H9 (cell line): ENCODE measurements at regions not wholly inside any gene's neighbourhood (a gene's known extent, or its start where the extent isn't known, plus 50 kb on each side); places are given as distances from the start of the nearest gene placed in this dataset.

Experiments
- DNase-seq: peaks from one replicate; pipeline ENCODE4 v3.0.0-alpha.2; 2017
- H2AFZ ChIP-seq: one replicate; pipeline ENCODE4 v1.6.1; 2013; ENCODE audit warnings: mild to moderate bottlenecking, low read length, control low read depth, moderate library complexity
- H2AK5ac ChIP-seq: 2 replicates; pipeline ENCODE4 v1.6.1; 2013; ENCODE audit warnings: low read length, control low read depth, mixed read lengths; ENCODE audit not compliant: insufficient read length
- H2BK120ac ChIP-seq: one replicate; pipeline ENCODE4 v1.6.1; 2013; ENCODE audit warnings: low read depth, mild to moderate bottlenecking, low read length, control low read depth, inconsistent platforms; ENCODE audit not compliant: poor library complexity, severe bottlenecking
- H2BK12ac ChIP-seq: 2 replicates; pipeline ENCODE4 v1.6.1; 2013; ENCODE audit warnings: low read length, control low read depth, mixed read lengths, low read depth; ENCODE audit not compliant: insufficient read length
- H2BK15ac ChIP-seq: 2 replicates; pipeline ENCODE4 v1.6.1; 2013; ENCODE audit warnings: low read depth, low read length, control low read depth
- H2BK20ac ChIP-seq: one replicate; pipeline ENCODE4 v1.6.1; 2013; ENCODE audit warnings: low read depth, mild to moderate bottlenecking, low read length, control low read depth, inconsistent platforms; ENCODE audit not compliant: poor library complexity, severe bottlenecking
- H2BK5ac ChIP-seq: 2 replicates; pipeline ENCODE4 v1.6.1; 2013; ENCODE audit warnings: low read length, control low read depth, mixed read lengths; ENCODE audit not compliant: insufficient read length
- H3K14ac ChIP-seq: 2 replicates; pipeline ENCODE4 v1.6.1; 2013; ENCODE audit warnings: low read length, control low read depth; ENCODE audit not compliant: insufficient read depth
- H3K18ac ChIP-seq: 2 replicates; pipeline ENCODE4 v1.6.1; 2013; ENCODE audit warnings: low read depth, mild to moderate bottlenecking, mixed read lengths, low read length, control low read depth; ENCODE audit not compliant: insufficient read length
- H3K23ac ChIP-seq: 2 replicates; pipeline ENCODE4 v1.6.1; 2013; ENCODE audit warnings: low read length, control low read depth, mixed read lengths, low read depth; ENCODE audit not compliant: insufficient read length
- H3K23me2 ChIP-seq: 2 replicates; pipeline ENCODE4 v1.6.1; 2013; ENCODE audit warnings: low read depth, mild to moderate bottlenecking, mixed read lengths, low read length, control low read depth; ENCODE audit not compliant: insufficient read length, poor library complexity, severe bottlenecking
- H3K27ac ChIP-seq: 2 replicates; pipeline ENCODE4 v1.5.1; 2013; ENCODE audit warnings: low read length, control low read depth, mixed read lengths, low read depth; ENCODE audit not compliant: insufficient read length
- H3K27me3 ChIP-seq: 2 replicates; pipeline ENCODE4 v1.6.1; 2013; ENCODE audit warnings: low read length, control low read depth, inconsistent platforms; ENCODE audit not compliant: insufficient read depth
- H3K4ac ChIP-seq: 2 replicates; pipeline ENCODE4 v1.6.1; 2013; ENCODE audit warnings: low read depth, mild to moderate bottlenecking, control low read depth, inconsistent platforms, low read length, moderate library complexity
- H3K4me1 ChIP-seq: 2 replicates; pipeline ENCODE4 v1.6.1; 2013; ENCODE audit warnings: low read length, control low read depth, inconsistent platforms; ENCODE audit not compliant: insufficient read depth
- H3K4me2 ChIP-seq: 2 replicates; pipeline ENCODE4 v1.6.1; 2013; ENCODE audit warnings: low read length, control low read depth, mixed read lengths; ENCODE audit not compliant: insufficient read length, insufficient read depth
- H3K56ac ChIP-seq: 2 replicates; pipeline ENCODE4 v1.6.1; 2013; ENCODE audit warnings: low read depth, mild to moderate bottlenecking, mixed read lengths, low read length, control low read depth; ENCODE audit not compliant: insufficient read length
- H3K79me1 ChIP-seq: 2 replicates; pipeline ENCODE4 v1.6.1; 2013; ENCODE audit warnings: low read depth, mild to moderate bottlenecking, moderate library complexity, low read length, control low read depth, inconsistent platforms; ENCODE audit not compliant: insufficient read depth, poor library complexity, severe bottlenecking
- H3K79me2 ChIP-seq: 2 replicates; pipeline ENCODE4 v1.6.1; 2013; ENCODE audit warnings: low read length, control low read depth, inconsistent platforms; ENCODE audit not compliant: insufficient read depth
- H3K9ac ChIP-seq: 2 replicates; pipeline ENCODE4 v1.6.1; 2013; ENCODE audit warnings: low read length, control low read depth, mixed read lengths; ENCODE audit not compliant: insufficient read length; ENCODE audit errors: extremely low read depth
- H3K9me3 ChIP-seq: one replicate; pipeline ENCODE4 v1.6.1; 2013; ENCODE audit warnings: low read depth, low read length, inconsistent platforms; ENCODE audit not compliant: control insufficient read depth
- H3T11ph ChIP-seq: one replicate; pipeline ENCODE4 v1.6.1; 2013; ENCODE audit warnings: mild to moderate bottlenecking, low read length, control low read depth, inconsistent platforms
- H4K20me1 ChIP-seq: one replicate; pipeline ENCODE4 v1.6.1; 2013; ENCODE audit not compliant: control insufficient read depth, insufficient read length, insufficient read depth
- H4K5ac ChIP-seq: 2 replicates; pipeline ENCODE4 v1.6.1; 2013; ENCODE audit warnings: low read depth, mild to moderate bottlenecking, mixed read lengths, low read length, control low read depth; ENCODE audit not compliant: insufficient read length
- H4K8ac ChIP-seq: replicated peaks from 2 replicates; pipeline ENCODE4 v1.6.1; 2013; ENCODE audit warnings: low read length, control low read depth, mixed read lengths, low read depth; ENCODE audit not compliant: insufficient read length
- H4K91ac ChIP-seq: 2 replicates; pipeline ENCODE4 v1.6.1; 2013; ENCODE audit warnings: low read depth, mild to moderate bottlenecking, moderate library complexity, mixed read lengths, low read length, control low read depth; ENCODE audit not compliant: insufficient read length
- H3K27ac Mint-ChIP-seq, 3 experiments: 2 replicates in 2 of 3; 3 replicates in 1 of 3; pipeline ENCODE4 v1.8.0; 2020 to 2021; ENCODE audit warnings: mixed read lengths in 3 of 3, mild to moderate bottlenecking in 1 of 3, moderate library complexity in 1 of 3
- H3K27me3 Mint-ChIP-seq: 2 replicates; pipeline ENCODE4 v1.8.0; 2021; ENCODE audit warnings: low read depth, mild to moderate bottlenecking, moderate library complexity, mixed read lengths
- H3K36me3 Mint-ChIP-seq, 3 experiments: 2 replicates in 2 of 3; 3 replicates in 1 of 3; pipeline ENCODE4 v1.8.0; 2020 to 2021; ENCODE audit warnings: low read depth in 3 of 3, mixed read lengths in 3 of 3; ENCODE audit not compliant: insufficient read depth in 1 of 3
- H3K4me1 Mint-ChIP-seq, 2 experiments: 2 replicates each; pipeline ENCODE4 v1.8.0; 2020; ENCODE audit warnings: mixed read lengths in 2 of 2
- H3K4me3 Mint-ChIP-seq, 2 experiments: 2 replicates in 1 of 2; 3 replicates in 1 of 2; pipeline ENCODE4 v1.8.0; 2020 to 2021; ENCODE audit warnings: mild to moderate bottlenecking in 2 of 2, mixed read lengths in 2 of 2, moderate library complexity in 1 of 2
- H3K9me3 Mint-ChIP-seq, 2 experiments: 2 replicates in 1 of 2; 3 replicates in 1 of 2; pipeline ENCODE4 v1.8.0; 2020; ENCODE audit warnings: mild to moderate bottlenecking in 2 of 2, mixed read lengths in 2 of 2, moderate library complexity in 1 of 2
- CTCF ChIP-seq: fragments of 200-600 bp; sonication (generic); conservative IDR thresholded peaks from 3 replicates; pipeline ENCODE4 v1.8.0; 2021; ENCODE audit warnings: antibody characterized with exemption, mild to moderate bottlenecking
- WGBS: extraction: QIAGEN DNeasy Blood & Tissue Kit; methylation state at CpG from one replicate; pipeline ENCODE4 v1.1.7; 2013; ENCODE audit warnings: missing lambda C conversion rate, low lambda C conversion rate, mixed read lengths; ENCODE audit not compliant: insufficient read length; ENCODE audit errors: extremely low coverage; 5-methylcytosine and 5-hydroxymethylcytosine counted together

- Histone ChIP-seq H2AK5ac (no peak overlapping the region), H4K91ac (no peak overlapping the region), H3K23ac (no peak overlapping the region), H3K4me2 (no peak overlapping the region), H3K18ac (no peak overlapping the region), H2BK120ac (no peak overlapping the region), H2BK15ac (no peak overlapping the region), H3K79me2 (no peaks in the 10 kb centered on the region), H3K27ac (no peak overlapping the region), H3K23me2 (no peaks in the 10 kb centered on the region), H3K79me1 (no peaks in the 10 kb centered on the region), H3T11ph (no peak overlapping the region), H2BK20ac (no peak overlapping the region), H3K56ac (no peak overlapping the region), H3K9ac (no peak overlapping the region), H2BK12ac (no peak overlapping the region), H4K8ac (no peak overlapping the region), H3K4me1 (no peaks in the 10 kb centered on the region), H4K20me1 (no peaks in the 10 kb centered on the region), H2AFZ (no peak overlapping the region), H3K27me3 (no peaks in the 10 kb centered on the region), H4K5ac (no peak overlapping the region), H2BK5ac (no peak overlapping the region), H3K9me3 (no peaks in the 10 kb centered on the region), H3K14ac (no peak overlapping the region), H3K4ac (no peak overlapping the region)
- no peak for TF ChIP-seq CTCF
- Mint-ChIP-seq H3K27ac (no peak overlapping the region), H3K36me3 (no peaks in the 10 kb centered on the region; a peak in 1 of 7 replicates), H3K4me1 (peaks cover 12 to 21% of the 10 kb centered on the region in 2 experiments), H3K4me3 (no peak overlapping the region), H3K27me3 (no peaks in the 10 kb centered on the region), H3K9me3 (peaks cover 0 to 3% of the 10 kb centered on the region in 2 experiments; a peak in 2 of 5 replicates)
- WGBS, result no CpG with 5 or more reads among the region's 3 CpGs
- DNase-seq, result no peak
These were observed 429.9 kb downstream of the DAD1 start for GRCh38 chr14:22159099-22159498.
